GM21515 (cell line): ENCODE measurements at regions not wholly inside any gene's neighbourhood (a gene's known extent, or its start where the extent isn't known, plus 50 kb on each side); places are given as distances from the start of the nearest gene placed in this dataset.
"Not testable (repeated sequence)": the region's sequence is repeated elsewhere in the genome, so short reads cannot be mapped to it uniquely, and the experiment has no call there.

Source experiments
- ATAC-seq: cut with Tn5 transposase; IDR thresholded peaks from one replicate; pipeline ENCODE4 v1.9.1; 2021; ENCODE audit not compliant: unreplicated experiment

GRCh38 chr1:105073660-105074059, 1324.0 kb downstream of the AMY1C start:
- ATAC-seq = no peak

GRCh38 chr1:105083611-105084010, 1333.9 kb downstream of the AMY1C start:
- no peak for ATAC-seq

GRCh38 chr1:105087506-105087905, 1337.8 kb downstream of the AMY1C start:
- no peak for ATAC-seq

- no peak for ATAC-seq
Measured at GRCh38 chr1:105088166-105088565, 1338.5 kb downstream of the AMY1C start.

GRCh38 chr1:105093893-105094292, 1344.2 kb downstream of the AMY1C start:
- not testable (repeated sequence) for ATAC-seq

GRCh38 chr1:105100102-105100501, 1350.4 kb downstream of the AMY1C start:
- no peak for ATAC-seq

GRCh38 chr1:105101261-105101660, 1351.6 kb downstream of the AMY1C start:
- ATAC-seq = no peak

- no peak for ATAC-seq
Measured at GRCh38 chr1:105102371-105102770, 1352.7 kb downstream of the AMY1C start.

GRCh38 chr1:105122041-105122440, 1372.3 kb downstream of the AMY1C start:
- no peak for ATAC-seq

GRCh38 chr1:105137543-105138457, 1388.1 kb downstream of the AMY1C start:
- no peak for ATAC-seq

- ATAC-seq = no peak
Measured at GRCh38 chr1:105138458-105138893, 1388.8 kb downstream of the AMY1C start.

GRCh38 chr1:105172788-105173187, 1423.1 kb downstream of the AMY1C start:
- no peak for ATAC-seq

GRCh38 chr1:105180789-105181188, 1431.1 kb downstream of the AMY1C start:
- no peak for ATAC-seq

- ATAC-seq = no peak
Measured at GRCh38 chr1:105204836-105205371, 1455.2 kb downstream of the AMY1C start.

- ATAC-seq = no peak
Measured at GRCh38 chr1:105208581-105208980, 1458.9 kb downstream of the AMY1C start.

GRCh38 chr1:105210747-105211146, 1461.0 kb downstream of the AMY1C start:
- no peak for ATAC-seq

- no peak for ATAC-seq
Measured at GRCh38 chr1:105231378-105231777, 1481.7 kb downstream of the AMY1C start.

GRCh38 chr1:105243411-105243810, 1493.7 kb downstream of the AMY1C start:
- no peak for ATAC-seq

- no peak for ATAC-seq
Measured at GRCh38 chr1:105243969-105244368, 1494.3 kb downstream of the AMY1C start.

GRCh38 chr1:105254906-105255305, 1505.2 kb downstream of the AMY1C start:
- ATAC-seq = no peak

- ATAC-seq = no peak
Measured at GRCh38 chr1:105260001-105260400, 1510.3 kb downstream of the AMY1C start.

GRCh38 chr1:105270966-105271365, 1521.3 kb downstream of the AMY1C start:
- no peak for ATAC-seq
